Small intestine (tissue), 7 donors: ENCODE measurements at regions not wholly inside any gene's neighbourhood (a gene's known extent, or its start where the extent isn't known, plus 50 kb on each side); places are given as distances from the start of the nearest gene placed in this dataset.
"Not testable (repeated sequence)": the region's sequence is repeated elsewhere in the genome, so short reads cannot be mapped to it uniquely, and the experiment has no call there.

Experiments
- DNase-seq, 2 donors: peaks; one replicate each; pipeline versions ENCODE4 v3.0.0 to v3.0.0-alpha.2; 2013
- FAIRE-seq: peaks from 2 replicates; lab custom pipeline; 2012; peaks lifted over from hg19 to GRCh38; lab: Jason Lieb, UNC
- H3K27ac ChIP-seq, 3 donors: one replicate each; pipeline ENCODE4 v1.5.1; 2013; ENCODE audit warnings: low read length in 2 of 3, mild to moderate bottlenecking in 2 of 3, control low read depth in 1 of 3, inconsistent platforms in 1 of 3, low read depth in 1 of 3, moderate library complexity in 1 of 3
- H3K27me3 ChIP-seq, 3 donors: one replicate each; pipeline ENCODE4 v1.6.1; 2013; ENCODE audit warnings: low read length in 3 of 3, inconsistent platforms in 1 of 3; ENCODE audit not compliant: control insufficient read depth in 3 of 3, insufficient read depth in 3 of 3
- H3K36me3 ChIP-seq, 3 donors: one replicate each; pipeline ENCODE4 v1.6.1; 2013; ENCODE audit warnings: low read length in 3 of 3, inconsistent platforms in 1 of 3, low read depth in 1 of 3, mild to moderate bottlenecking in 1 of 3, moderate library complexity in 1 of 3; ENCODE audit not compliant: control insufficient read depth in 3 of 3, insufficient read depth in 2 of 3
- H3K4me1 ChIP-seq, 3 donors: one replicate each; pipeline ENCODE4 v1.6.1; 2013; ENCODE audit warnings: low read length in 2 of 3, inconsistent platforms in 1 of 3, low read depth in 1 of 3, mild to moderate bottlenecking in 1 of 3, moderate library complexity in 1 of 3; ENCODE audit not compliant: control insufficient read depth in 3 of 3, insufficient read depth in 2 of 3
- H3K4me3 ChIP-seq, 3 donors: one replicate each; pipeline ENCODE4 v1.5.1; 2013; ENCODE audit warnings: low read length in 3 of 3, control low read depth in 1 of 3, inconsistent platforms in 1 of 3, low read depth in 1 of 3, mild to moderate bottlenecking in 1 of 3, moderate library complexity in 1 of 3
- H3K9me3 ChIP-seq, 2 donors: one replicate each; pipeline ENCODE4 v1.6.1; 2013; ENCODE audit warnings: low read depth in 1 of 2, low read length in 1 of 2; ENCODE audit not compliant: control insufficient read depth in 2 of 2, insufficient read depth in 1 of 2
- WGBS, 3 donors: extraction: QIAGEN DNeasy Blood & Tissue Kit; methylation state at CpG; one replicate each; pipeline ENCODE4 v1.1.7; 2013; 5-methylcytosine and 5-hydroxymethylcytosine counted together
- donor health status: healthy with polysubstance abuse.
- donor health status: control.
- donor health status: control.
- donor health status: Bipolar disorder and iron deficiency.
- donor health status: healthy.

GRCh38 chr5:111930905-111931461, 174.0 kb upstream of the NREP start:
- FAIRE-seq, result no peak
- 70 to 78% (median 76%) methylated on average over 2 of the region's 2 CpGs for WGBS, 3 donors
- H3K4me1 ChIP-seq, result no peaks in the 10 kb centered on the region
- no peaks in the 10 kb centered on the region for H3K36me3 ChIP-seq
- no peak overlapping the region for H3K4me3 ChIP-seq
- DNase-seq, result no peak
- H3K9me3 ChIP-seq, result no peaks in the 10 kb centered on the region
- H3K27me3 ChIP-seq, result no peaks in the 10 kb centered on the region
- no peak overlapping the region for H3K27ac ChIP-seq

DNA sequence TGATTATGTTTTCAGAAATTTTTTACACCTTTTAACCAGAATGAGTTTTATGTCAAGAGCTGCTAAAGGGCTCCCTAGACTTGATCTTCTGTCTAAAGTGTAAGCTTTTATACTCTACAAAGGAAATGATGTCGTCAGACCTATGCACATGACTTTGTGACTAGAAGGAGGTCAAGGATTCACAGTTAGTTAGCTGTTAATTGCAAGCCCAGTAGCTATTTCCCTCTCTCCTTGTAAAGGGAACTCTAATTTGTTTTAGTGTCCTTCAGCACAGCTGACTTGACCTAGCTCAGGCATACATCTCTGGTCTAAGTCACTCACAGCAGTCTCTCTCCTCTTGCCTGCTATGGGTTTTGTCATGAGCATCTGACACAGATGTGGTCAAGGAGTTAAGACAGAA, 173.5 kb upstream of the NREP start:
- DNase-seq (peak in 1 of 2 donors; percentile 12), FAIRE-seq (no peak)
- no peak overlapping the region for H3K4me3 ChIP-seq
- no peaks in the 10 kb centered on the region for H3K27me3 ChIP-seq
- H3K36me3 ChIP-seq, result no peaks in the 10 kb centered on the region
- WGBS, 3 donors, result 65 to 80% (median 67%) methylated on average over 1 of the region's 1 CpG
- H3K9me3 ChIP-seq, result no peaks in the 10 kb centered on the region
- no peak overlapping the region for H3K27ac ChIP-seq
- no peaks in the 10 kb centered on the region for H3K4me1 ChIP-seq

- Histone ChIP-seq H3K27me3 (no peaks in the 10 kb centered on the region), H3K27ac (peak overlapping the region in 1 of 3 donors; percentile 3), H3K9me3 (no peaks in the 10 kb centered on the region), H3K4me3 (no peak overlapping the region), H3K36me3 (no peaks in the 10 kb centered on the region), H3K4me1 (no peaks in the 10 kb centered on the region)
- DNase-seq (peak in 1 of 2 donors; percentile 7), FAIRE-seq (no peak)
- 23 to 60% (median 29%) methylated on average over 1 of the region's 1 CpG for WGBS, 3 donors
These were observed 172.9 kb upstream of the NREP start for GRCh38 chr5:111929867-111930266.

DNA sequence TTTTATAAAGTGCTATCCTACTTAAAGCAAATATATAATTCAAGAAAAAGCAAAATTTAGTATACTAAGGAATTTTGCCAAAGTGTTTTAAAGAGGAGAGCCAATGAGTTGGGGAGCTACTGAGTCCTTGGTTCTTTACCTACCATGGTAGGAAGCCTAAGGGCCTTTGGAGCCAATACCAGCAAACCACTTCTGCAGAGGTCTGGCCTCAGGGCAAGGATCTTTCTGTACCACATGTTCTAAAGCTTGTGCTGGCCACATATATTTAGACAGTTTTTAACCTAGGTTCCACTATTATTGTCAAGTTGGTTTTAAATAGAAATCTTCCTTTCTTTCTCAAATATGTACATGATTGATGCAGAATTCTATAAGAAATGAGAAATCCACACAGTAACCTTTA, 172.3 kb upstream of the NREP start:
- Histone ChIP-seq H3K36me3 (no peaks in the 10 kb centered on the region), H3K9me3 (no peaks in the 10 kb centered on the region), H3K27ac (no peak overlapping the region), H3K4me1 (no peaks in the 10 kb centered on the region), H3K4me3 (no peak overlapping the region), H3K27me3 (no peaks in the 10 kb centered on the region)
- FAIRE-seq (no peak), DNase-seq (no peak)

DNA sequence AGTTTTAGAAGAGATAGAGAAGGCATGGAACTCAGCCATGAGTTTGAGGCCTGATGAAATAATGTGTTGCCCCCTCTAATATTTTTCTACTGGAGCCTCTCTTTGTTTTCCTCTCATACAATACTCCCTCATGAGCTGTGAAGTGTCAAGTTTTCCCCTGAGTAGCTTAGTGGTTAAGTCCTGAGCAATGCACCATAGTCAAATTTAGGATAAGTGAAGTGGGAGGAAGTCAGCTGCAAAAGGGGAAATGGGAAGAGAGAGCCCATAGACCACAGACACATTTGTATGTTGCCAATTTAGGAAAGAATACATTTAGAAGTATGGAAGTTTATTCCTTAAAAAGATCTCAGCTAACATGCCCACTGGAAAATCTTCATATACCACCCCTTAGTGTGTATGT, 171.5 kb upstream of the NREP start:
- H3K36me3 ChIP-seq, result no peaks in the 10 kb centered on the region
- FAIRE-seq, result no peak

DNA sequence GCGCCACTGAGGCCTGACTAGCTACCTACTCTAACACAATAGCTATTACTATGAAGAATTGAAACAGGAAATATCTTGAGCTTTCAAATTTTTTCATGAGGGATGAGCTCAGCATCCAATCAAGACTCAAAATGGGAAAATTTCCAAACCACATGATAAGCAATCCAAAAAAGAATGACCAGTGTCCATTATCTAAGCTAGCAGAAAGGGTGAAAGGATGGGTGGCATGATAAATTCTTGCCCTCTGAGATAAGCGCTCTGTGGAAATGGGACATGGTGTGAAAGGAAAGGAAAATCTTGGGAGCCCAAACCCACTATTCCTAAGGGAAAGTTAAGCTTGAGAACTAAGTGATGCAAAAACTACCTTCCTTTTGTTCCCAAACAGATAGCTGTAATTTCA, 170.2 kb upstream of the NREP start:
- 84 to 91% (median 89%) methylated on average over 2 of the region's 2 CpGs for WGBS, 3 donors
- FAIRE-seq (no peak), DNase-seq (no peak)
- Histone ChIP-seq H3K27ac (no peak overlapping the region), H3K4me3 (no peak overlapping the region), H3K36me3 (no peaks in the 10 kb centered on the region), H3K27me3 (no peaks in the 10 kb centered on the region), H3K4me1 (no peaks in the 10 kb centered on the region), H3K9me3 (no peaks in the 10 kb centered on the region)

More for the DNA sequence above, 171.5 kb upstream of the NREP start:
- Histone ChIP-seq H3K4me1 (no peaks in the 10 kb centered on the region), H3K9me3 (no peaks in the 10 kb centered on the region), H3K4me3 (no peak overlapping the region), H3K27me3 (no peaks in the 10 kb centered on the region), H3K27ac (no peak overlapping the region)
- no peak for DNase-seq

DNA sequence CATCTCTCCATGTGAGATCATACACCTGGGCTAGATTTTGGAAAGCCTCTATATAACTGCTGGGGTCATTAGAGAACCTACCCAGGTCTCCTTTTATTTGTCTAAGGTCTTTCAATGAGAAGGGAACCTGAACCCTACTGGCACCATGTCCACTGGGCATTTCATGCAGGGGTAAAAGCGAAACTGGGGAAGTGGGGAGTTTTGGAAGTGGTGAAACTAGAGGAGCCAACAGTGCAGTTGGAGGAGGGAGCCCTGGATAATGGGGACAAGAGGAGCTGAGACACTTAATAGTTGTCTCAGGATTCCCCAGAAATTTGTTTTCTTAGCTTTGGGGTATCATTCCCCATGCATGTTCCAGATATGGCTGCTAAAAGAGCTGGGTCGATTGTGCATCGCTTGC, 169.0 kb upstream of the NREP start:
- FAIRE-seq (no peak), DNase-seq (no peak)
- no peaks in the 10 kb centered on the region for H3K36me3 ChIP-seq
- no peak overlapping the region for H3K4me3 ChIP-seq
- no peaks in the 10 kb centered on the region for H3K4me1 ChIP-seq
- H3K27me3 ChIP-seq, result no peaks in the 10 kb centered on the region
- 87 to 89% (median 89%) methylated on average over 3 of the region's 3 CpGs for WGBS, 3 donors
- no peak overlapping the region for H3K27ac ChIP-seq
- no peaks in the 10 kb centered on the region for H3K9me3 ChIP-seq

DNA sequence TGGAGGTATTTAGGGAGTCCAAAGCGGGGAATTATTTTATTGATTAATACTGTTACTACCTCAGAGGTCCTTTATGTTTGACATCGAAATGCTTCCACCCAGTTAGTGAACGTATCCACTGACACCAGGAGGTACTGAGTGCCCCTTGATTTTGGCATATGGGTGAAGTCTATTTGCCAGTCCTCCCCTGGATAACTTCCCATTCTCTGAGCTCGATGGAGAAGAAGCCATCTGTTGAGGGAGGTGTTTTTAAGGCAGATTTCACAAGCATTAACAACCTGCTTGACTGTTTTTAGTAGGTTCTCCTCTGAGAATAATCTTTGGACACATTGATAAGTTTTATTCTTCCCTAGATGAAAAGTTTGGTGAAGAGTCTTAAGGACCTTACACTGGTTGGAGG, 165.3 kb upstream of the NREP start:
- FAIRE-seq, result no peak
- Histone ChIP-seq H3K9me3 (no peaks in the 10 kb centered on the region), H3K36me3 (no peaks in the 10 kb centered on the region), H3K27ac (no peak overlapping the region), H3K27me3 (no peaks in the 10 kb centered on the region), H3K4me1 (no peaks in the 10 kb centered on the region), H3K4me3 (no peak overlapping the region)
- WGBS, 3 donors, result 74 to 85% (median 80%) methylated on average over 4 of the region's 4 CpGs
- no peak for DNase-seq

DNA sequence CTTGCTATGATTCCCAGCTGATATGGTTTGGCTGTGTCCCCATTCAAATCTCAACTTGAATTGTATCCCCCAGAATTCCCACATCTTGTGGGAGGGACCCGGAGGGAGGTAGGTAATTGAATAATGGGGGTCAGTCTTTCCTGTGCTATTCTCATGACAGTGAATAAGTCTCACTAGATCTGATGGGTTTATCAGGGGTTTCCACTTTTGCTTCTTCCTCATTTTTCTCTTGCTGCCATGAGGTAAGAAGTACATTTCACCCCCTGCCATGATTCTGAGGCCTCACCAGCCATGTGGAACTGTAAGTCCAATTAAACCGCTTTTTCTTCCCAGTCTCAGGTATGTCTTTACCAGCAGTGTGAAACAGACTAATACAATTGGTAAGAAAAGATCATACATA, 164.7 kb upstream of the NREP start:
- not testable (repeated sequence) for DNase-seq, H3K9me3 ChIP-seq, H3K4me3 ChIP-seq, H3K27me3 ChIP-seq, H3K27ac ChIP-seq, H3K4me1 ChIP-seq, H3K36me3 ChIP-seq, FAIRE-seq
- 83 to 94% (median 90%) methylated on average over 2 of the region's 2 CpGs for WGBS, 3 donors
